ENCODE measurements at regions not wholly inside any gene's neighbourhood (a gene's known extent, or its start where the extent isn't known, plus 50 kb on each side); places are given as distances from the start of the nearest gene placed in this dataset.

DNA sequence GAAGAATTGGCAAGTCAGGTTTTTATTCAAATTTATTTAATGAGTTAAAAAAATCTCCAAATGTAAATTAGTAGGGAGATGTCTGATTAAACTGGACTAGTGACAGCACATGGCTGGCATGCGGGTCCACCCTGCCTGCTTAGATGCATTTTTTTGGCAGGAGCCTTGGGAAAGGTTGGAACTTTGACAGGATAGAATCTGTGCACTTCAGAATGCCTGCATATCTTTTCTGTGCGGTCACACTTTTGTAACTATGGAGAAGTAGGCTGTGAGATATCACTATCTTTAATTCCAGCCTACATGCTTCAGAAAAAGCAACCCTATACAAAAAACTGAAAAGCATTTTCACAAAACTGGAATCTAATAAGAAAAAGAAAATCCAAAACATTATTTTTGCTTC lies 317.8 kb downstream of the MBD2 start:
- ATAC-seq: no peak
- H3K9me3 ChIP-seq: no peaks in the 10 kb centered on the region
- no peak for TF ChIP-seq POLR2AphosphoS5 (IDR thresholded peaks at IDR 0.05)
- TF ChIP-seq, protein P1, sequence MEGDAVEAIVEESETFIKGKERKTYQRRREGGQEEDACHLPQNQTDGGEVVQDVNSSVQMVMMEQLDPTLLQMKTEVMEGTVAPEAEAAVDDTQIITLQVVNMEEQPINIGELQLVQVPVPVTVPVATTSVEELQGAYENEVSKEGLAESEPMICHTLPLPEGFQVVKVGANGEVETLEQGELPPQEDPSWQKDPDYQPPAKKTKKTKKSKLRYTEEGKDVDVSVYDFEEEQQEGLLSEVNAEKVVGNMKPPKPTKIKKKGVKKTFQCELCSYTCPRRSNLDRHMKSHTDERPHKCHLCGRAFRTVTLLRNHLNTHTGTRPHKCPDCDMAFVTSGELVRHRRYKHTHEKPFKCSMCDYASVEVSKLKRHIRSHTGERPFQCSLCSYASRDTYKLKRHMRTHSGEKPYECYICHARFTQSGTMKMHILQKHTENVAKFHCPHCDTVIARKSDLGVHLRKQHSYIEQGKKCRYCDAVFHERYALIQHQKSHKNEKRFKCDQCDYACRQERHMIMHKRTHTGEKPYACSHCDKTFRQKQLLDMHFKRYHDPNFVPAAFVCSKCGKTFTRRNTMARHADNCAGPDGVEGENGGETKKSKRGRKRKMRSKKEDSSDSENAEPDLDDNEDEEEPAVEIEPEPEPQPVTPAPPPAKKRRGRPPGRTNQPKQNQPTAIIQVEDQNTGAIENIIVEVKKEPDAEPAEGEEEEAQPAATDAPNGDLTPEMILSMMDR (IDR thresholded peaks at IDR 0.05): no peak
- no peak for TF ChIP-seq POLR2A (IDR thresholded peaks at IDR 0.05)
- TF ChIP-seq EP300 (IDR thresholded peaks at IDR 0.05): no peak
- WGBS, 2 donors (ENCODE audit: low coverage in 1 of 2): 24 to 50% methylated on average over 2 of the region's 2 CpGs
- no peak overlapping the region for H3K27ac ChIP-seq
- H3K4me3 ChIP-seq: no peak overlapping the region
- no peaks in the 10 kb centered on the region for H3K27me3 ChIP-seq
- no peaks in the 10 kb centered on the region for H3K36me3 ChIP-seq
- no peaks in the 10 kb centered on the region for H3K4me1 ChIP-seq

DNA sequence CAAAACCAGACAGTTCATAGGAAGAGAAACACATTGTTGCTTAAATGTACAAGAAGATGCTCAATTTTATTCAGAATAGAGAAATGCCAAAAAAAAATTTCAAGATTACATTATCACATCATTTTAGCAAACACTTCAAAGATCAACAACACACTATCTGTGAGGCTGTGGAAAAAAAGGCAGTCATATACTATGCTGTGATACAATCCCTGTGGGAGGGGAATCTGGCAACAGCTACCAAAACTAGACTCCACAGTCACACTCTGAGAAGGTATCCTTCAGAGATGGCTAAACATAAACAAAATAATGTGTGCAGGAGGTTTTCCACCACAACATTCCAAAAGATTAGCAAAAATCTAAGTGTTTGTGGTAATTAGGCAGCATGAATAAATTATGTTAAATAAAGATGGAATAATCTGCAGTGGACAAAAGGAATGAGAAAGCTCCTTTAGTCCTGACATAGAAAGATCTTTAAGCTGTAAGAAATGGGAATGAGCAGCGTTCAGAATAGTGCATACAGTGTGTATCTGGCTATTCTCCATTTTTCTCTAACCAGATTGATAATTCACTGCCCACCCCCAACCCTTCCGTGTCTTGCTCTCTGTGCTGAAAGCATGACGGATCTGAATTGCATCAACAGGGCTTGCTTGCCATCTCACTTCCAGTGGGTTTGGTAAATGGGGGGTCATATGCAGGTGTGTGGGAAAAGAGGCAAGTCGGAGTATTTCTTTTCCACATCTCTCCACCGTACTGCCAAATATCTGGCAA lies 329.6 kb downstream of the MBD2 start:
- Histone ChIP-seq H3K36me3 (no peaks in the 10 kb centered on the region), H3K9me3 (no peaks in the 10 kb centered on the region), H3K27me3 (no peaks in the 10 kb centered on the region), H3K4me3 (no peak overlapping the region), H3K4me1 (no peaks in the 10 kb centered on the region), H3K27ac (no peak overlapping the region)
- no peak for ATAC-seq
- 60 to 74% methylated on average over 5 of the region's 5 CpGs for WGBS, 2 donors (ENCODE audit: low coverage in 1 of 2)
- no peak for TF ChIP-seq POLR2AphosphoS5 (IDR thresholded peaks at IDR 0.05)
- TF ChIP-seq, protein P1 (IDR thresholded peaks at IDR 0.05): no peak
- TF ChIP-seq EP300 (IDR thresholded peaks at IDR 0.05): no peak
- TF ChIP-seq POLR2A (IDR thresholded peaks at IDR 0.05): no peak

DNA sequence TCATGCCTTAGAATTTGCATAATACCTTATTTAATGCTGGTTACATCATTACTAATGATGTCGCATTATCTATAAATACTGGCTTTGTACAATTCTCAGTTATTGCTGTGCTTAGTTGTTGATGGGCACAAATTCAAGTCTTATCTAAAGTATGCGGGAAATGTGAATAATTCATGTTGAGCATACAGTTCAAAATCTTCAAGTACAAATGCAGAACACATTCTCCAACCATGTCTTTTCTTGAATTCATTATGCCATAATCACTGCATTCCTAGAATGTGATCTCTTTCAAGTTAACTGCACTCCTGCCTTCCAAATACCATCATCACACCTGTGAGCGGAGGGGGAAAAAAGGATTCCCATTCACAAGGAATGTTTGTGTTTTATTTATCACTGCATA lies 337.0 kb downstream of the MBD2 start:
- Histone ChIP-seq H3K4me3 (no peak overlapping the region), H3K27me3 (no peaks in the 10 kb centered on the region), H3K27ac (no peak overlapping the region), H3K36me3 (no peaks in the 10 kb centered on the region), H3K4me1 (no peaks in the 10 kb centered on the region), H3K9me3 (no peaks in the 10 kb centered on the region)
- 92 to 100% methylated on average over 2 to 3 of the region's 3 CpGs for WGBS, 2 donors (ENCODE audit: low coverage in 1 of 2)
- ATAC-seq: no peak
- TF ChIP-seq EP300 (IDR thresholded peaks at IDR 0.05): no peak

DNA sequence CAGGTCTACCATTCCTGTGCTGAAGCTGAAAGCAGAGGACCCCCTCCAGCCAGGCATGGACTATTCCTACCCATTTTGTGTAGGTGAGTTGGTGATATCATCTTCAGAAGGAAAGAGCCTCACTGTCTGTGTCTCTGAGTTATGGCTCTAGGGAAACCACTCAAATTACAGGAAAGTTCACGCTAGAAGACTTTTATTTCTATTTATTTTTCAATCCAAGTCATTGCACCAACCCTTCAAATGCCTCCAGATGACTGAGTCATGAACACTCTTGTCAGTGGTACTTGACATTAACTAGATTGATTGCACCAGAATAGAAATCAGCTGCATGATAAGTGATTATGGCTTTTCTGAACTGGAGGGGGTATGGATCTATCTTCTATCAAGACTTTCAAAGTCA lies 338.4 kb downstream of the MBD2 start:
- WGBS, 2 donors (ENCODE audit: low coverage in 1 of 2): 75 to 100% methylated on average over 1 of the region's 1 CpG

DNA sequence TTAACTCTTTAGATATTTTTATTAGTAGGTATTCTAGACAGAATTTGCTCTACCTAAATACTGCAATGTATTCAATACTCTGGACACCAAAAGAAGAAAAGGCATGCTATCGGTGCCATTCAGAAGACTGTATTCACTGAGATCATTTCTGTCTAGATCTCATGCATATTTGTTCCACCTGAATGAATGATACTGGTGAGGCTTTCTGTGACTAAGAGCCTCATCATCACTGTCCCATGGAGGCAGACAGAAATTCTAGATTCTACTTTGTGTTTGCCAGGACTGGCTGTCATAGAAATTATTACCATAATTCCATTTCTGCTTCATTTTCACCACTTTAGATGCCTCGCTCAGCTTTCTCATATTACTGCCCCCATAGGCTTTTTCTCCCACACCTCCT lies 340.7 kb downstream of the MBD2 start:
- WGBS, 2 donors (ENCODE audit: low coverage in 1 of 2): 95 to 98% methylated on average over 2 of the region's 2 CpGs
- Histone ChIP-seq H3K9me3 (no peaks in the 10 kb centered on the region), H3K36me3 (no peaks in the 10 kb centered on the region), H3K4me3 (no peak overlapping the region), H3K4me1 (no peaks in the 10 kb centered on the region), H3K27me3 (no peaks in the 10 kb centered on the region), H3K27ac (no peak overlapping the region)
- TF ChIP-seq POLR2A (IDR thresholded peaks at IDR 0.05) (no peak), POLR2AphosphoS5 (IDR thresholded peaks at IDR 0.05) (no peak), EP300 (IDR thresholded peaks at IDR 0.05) (no peak)
- TF ChIP-seq, protein P1 (IDR thresholded peaks at IDR 0.05): no peak
- no peak for ATAC-seq

More for the DNA sequence above, 338.4 kb downstream of the MBD2 start:
- no peak for ATAC-seq
- Histone ChIP-seq H3K27me3 (no peaks in the 10 kb centered on the region), H3K4me3 (no peak overlapping the region), H3K4me1 (no peaks in the 10 kb centered on the region), H3K36me3 (no peaks in the 10 kb centered on the region), H3K27ac (no peak overlapping the region), H3K9me3 (no peaks in the 10 kb centered on the region)
- TF ChIP-seq, protein P1 (IDR thresholded peaks at IDR 0.05): no peak
- TF ChIP-seq POLR2A (IDR thresholded peaks at IDR 0.05) (no peak), EP300 (IDR thresholded peaks at IDR 0.05) (no peak), POLR2AphosphoS5 (IDR thresholded peaks at IDR 0.05) (no peak)
